GM19395 (cell line): ENCODE measurements at regions not wholly inside any gene's neighbourhood (a gene's known extent, or its start where the extent isn't known, plus 50 kb on each side); places are given as distances from the start of the nearest gene placed in this dataset.

ENCODE experiments used
- ATAC-seq: cut with Tn5 transposase; IDR thresholded peaks from one replicate; pipeline ENCODE4 v1.9.1; 2021; ENCODE audit warnings: mild to moderate bottlenecking, moderate library complexity; ENCODE audit not compliant: unreplicated experiment

DNA sequence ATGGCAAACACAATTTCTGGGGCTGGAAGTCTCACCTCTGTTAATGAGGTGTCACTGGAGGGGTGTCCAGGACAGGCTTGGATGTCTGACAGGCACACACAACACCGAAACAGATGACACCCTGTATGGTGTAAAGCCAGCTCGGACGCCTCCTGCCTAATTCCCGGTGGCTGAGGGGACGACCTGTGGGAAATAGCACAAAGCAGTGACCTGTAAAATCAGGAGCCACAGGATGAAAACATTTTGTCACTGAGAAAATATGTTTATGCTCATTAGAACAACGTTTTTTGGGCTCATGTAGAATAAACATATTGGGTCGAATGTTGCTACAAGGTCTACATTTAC, 285.0 kb upstream of the RTL1 start:
- no peak for ATAC-seq

DNA sequence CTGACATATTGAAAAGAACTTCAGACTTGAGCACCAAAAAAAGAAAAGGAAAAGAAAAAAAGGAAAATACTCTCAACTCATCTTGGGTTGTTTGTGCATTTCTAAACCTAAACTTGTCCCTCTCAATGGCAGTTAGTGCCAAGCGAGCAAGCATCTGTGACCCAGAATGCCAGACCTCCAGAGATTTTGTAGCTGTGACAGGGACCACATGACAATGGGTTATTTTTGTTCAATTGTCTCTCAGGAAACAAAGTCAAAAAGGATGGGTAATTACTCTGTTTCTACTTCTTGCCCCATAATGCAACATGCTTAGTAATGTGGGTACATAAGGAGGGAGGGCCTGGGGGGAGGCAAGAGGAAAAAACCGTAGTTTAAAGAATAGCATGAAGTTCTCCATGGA, 285.7 kb upstream of the RTL1 start:
- no peak for ATAC-seq

DNA sequence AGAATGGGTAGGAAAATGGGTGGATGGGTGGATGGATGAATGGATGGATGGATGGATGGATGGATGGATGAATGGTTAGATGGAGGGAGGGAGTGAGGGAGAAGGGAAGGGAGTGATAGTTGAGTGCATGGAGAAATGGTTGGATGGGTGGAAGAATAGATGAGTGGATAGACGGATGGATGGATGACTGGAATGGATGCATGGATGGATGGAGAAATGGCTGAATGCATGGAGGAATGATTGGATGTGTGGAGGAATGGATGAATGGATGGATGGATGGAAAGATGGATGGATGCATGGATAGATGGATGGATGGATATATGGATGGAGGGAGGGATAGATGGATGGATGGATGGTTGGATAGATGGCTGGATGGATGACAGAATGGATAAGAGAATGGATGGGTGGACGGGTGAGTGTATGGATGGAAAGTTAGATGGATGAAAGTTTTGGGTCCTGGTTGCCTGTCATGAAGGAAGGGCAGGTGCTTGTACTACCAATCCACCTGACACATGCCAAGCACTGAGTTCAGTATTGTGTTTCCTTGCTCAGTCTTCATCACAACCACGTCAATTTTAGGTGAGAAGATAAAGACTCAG, 286.5 kb upstream of the RTL1 start:
- ATAC-seq = no peak

DNA sequence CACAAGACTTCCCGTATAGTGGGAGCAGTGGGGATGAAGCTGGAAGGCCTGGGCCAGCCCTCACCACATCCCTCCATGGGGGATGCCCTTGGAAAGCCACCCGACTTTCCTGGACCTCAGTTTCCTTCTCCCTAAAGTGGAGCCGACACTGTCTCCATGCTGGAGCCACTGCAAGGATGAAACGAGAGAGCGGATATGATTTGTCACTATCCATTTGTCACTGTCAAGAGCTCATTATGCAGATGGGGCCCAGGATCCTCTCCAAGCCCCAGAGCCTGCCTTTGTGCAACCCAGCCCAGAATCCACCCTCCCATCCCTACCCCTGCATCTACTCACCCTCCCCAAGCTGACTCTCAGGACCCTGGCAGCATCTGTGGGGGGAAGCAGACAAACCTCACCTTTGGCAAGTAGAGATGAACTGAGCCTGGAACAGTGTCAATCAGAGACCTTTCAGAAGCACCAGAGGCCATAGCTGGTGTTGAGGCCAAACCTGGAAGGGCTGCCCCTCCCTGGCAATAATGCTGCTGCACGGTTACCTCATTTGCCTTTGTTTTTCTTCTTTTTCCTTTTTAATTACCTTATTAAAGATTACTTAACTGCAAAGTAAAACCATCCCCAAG, 287.7 kb upstream of the RTL1 start:
- no peak for ATAC-seq

DNA sequence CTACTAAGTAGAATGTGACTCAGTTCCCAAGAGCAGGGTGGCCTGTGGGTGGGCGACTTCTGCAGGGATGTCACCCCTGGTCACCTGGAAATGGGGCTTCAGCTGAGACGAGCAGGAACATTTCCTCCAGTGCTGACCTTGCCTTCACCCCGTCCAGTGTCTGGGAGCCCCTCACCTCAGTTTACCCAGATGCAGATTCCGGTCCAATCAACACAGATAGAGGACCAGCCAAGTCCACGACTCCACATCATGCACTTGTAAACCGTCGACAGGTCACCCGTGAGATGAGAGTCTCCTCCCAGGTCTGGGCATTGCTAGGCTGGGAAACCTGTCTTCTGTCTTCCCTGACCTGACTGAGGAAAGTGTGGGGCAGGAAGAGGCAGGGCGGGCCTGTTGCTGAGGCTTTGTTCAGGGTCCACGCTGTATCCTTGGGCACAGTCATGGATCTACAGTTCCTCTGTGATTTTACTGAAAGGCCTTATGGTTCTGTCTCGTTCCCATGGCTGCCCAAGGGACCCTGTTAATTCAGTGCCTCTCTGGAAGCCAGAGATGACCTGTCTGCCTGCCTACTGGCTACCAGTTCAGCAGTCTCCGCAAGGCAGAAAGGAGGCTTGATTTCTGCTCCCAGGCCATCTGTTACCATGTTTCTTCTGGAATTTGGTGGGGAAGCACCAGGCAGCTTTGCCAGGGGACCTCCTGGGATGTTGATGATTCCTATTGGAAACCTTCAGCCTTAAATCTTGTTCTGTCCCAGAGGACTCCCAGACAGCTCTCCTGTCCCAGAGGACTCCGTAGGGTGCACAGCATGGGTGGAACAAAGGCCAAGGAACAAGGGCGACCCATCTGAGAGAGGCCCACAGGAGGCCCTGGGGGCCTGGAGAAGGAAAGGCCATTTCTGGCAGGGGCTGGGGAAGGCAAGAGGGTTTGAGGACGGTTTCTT, 288.5 kb upstream of the RTL1 start:
- no peak for ATAC-seq

DNA sequence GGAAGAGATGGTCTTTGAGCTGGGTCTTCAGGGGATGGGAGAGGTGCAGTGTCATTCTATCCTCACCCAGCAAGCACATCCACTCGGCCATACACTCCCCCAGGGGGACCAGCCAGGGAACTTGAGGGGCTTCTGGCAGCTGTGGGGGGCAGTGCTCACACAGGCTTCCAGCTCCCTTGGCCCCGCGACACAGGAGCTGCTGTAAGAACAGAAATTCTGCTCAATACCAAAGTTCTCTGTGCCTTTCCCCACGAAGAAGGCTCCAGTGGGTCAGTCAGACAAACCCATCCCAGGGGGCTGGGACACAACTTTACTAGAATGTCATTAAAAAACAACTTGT, 289.1 kb upstream of the RTL1 start:
- no peak for ATAC-seq

DNA sequence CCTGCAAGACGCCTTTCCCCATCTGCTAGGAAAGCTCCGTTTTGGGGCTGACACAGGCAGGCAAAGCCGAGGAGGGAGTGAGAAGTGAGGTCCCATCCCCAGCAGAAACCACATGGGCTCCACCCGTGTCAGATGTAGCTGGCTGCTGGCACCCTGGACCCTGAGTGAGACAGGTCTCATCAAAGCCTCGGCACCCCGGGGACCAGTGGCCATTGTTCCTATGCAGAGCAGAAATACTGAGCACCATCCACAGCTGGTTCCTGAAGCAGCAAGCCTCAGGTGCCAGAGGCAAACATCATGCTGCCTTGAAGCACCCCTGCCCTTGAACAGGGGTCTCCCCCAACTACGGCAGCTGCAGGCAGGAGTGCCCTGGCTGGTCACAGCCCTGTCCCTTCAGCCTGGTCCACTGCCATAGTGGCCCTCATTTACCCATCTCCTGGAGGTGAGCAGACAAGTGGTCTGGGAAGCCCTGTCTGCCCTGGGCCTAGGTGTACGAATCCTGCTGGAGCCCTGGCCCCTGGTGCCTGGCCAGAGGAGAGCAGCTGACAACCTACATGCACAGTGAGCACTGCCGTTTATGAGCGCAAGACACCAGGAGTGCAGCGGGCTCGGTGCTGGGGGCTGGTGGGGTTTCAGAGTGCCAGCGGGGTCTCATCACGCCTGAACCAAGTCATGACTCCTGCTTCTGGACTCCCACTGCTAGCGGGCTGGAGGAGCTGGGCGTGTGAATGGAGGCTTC, 289.8 kb upstream of the RTL1 start:
- ATAC-seq = no peak

DNA sequence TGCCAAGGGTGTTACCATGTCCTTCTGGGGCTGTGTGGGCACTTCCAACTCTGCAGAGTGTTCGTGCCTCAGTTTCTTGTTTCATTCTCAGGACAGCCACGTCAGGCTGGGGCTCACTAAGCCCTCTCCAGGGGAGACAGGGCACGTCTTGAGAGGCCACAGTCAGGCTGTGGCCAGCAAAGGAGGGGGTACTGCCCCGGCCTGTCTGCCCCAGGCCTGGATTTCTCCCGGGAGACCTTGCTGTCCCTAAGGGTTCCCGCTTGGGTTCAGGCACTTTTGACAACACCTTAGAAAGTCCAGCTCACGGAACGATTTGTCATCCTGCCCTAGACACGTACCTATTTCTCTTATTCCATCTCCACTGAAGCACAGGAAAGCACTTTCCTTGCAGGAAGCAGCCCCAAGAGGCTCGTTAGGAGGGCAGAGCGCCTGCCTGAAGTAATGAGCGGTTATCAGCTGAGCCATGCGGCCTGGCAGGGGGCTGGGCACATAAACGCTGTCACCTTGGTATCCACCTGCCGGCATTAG, 290.4 kb upstream of the RTL1 start:
- ATAC-seq = no peak

DNA sequence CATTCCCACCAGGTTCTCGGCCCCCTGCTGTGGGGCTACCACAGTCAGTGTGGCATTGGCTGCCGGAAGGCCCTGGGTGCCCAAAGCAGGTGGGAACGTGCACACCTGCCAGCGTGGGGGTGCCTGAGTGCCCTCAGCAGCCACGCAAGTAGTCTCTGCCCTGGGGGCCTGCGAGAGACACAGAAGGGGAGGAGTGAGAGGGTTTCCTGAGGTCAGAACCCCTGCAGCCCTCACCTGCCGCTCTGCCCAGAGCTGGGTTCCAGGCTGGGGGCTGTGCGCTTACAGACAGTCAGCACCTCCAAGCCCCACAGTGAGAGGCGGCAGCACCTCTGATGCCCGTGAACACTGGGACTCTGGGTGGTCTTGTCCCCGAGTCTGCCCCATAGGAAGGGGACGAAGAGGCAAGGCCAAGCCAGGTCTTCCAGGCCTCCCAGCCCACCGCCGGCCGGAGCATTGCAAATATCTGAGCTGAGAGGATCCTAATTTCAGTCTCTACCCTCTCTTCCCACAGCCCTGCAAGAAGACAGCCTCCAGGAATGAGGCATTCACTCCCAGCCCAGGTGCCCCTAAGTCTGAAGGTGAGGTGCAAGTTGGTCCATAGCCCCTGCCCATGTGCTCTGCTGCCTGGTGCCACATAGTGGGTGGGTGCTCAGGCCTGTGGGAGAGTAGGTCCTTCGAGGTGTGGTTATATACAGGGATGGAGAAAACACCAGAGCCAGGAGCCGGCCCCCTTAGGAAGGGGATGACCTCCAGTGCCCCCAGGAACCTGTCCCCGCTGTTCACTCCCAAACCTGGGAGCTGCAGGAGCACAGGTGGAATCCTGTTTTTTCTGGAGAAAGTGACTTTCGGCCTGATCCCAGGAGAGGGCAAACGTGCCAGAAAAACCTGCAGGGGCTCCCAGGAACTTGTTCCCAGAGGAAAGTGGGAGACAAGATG, 291.1 kb upstream of the RTL1 start:
- no peak for ATAC-seq

DNA sequence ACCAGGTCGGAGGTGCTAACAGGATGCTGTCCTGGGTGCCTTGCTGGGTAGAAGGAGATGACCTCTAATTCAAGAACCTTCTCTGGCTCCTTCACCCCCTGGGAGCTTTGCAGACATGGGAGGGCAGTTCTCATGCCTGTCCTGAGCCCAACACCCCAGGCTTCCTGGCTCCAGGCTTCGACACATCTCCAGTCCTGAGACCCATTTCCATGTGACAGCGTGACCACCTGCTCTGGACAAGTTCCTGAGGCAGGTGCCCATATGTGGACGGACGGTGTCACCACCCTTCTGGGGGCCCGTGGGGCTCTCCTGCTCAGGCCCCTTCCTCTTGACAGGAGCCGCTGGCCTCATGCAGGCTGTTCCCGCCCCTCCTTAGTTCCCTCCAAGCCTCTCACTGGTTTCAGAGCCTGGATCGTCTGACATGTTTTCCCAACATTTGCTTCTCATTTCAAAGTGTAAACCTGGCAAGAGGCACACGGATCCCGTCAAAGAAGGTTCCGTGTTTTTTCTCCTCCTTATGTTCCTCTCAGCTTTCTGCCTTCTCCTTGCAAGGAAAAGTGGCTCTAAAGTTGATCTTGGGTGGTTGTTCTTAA, 291.9 kb upstream of the RTL1 start:
- no peak for ATAC-seq

DNA sequence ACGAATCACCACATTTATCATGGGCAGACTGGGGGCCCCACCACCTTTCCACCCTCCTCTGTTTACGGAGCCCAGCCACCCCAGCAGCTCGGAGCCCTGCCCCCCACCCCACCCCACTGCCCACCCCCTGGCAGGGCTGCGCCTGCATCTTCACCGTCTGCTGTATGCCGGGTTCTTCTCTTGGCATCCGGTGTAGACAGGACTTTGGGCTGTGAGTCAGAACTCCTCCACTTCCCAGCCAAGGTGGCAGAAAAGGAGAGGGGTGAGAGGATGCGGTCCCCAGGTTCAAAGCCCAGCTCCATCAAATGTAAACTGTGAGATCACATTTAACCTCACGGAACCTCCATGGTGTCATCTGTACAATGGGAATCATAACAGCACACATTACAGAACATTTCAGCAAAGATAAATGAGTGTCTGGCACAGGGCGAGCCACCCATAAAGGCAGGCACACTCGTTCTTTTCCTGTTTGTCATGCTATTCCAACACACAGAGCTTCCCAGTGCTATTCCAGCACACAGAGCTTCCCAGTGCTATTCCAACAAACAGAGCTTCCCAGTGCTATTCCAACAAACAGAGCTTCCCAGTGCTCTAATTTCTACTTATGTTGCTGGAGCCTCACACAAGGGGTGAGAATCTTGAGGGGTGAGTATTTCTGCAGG, 292.7 kb upstream of the RTL1 start:
- ATAC-seq = no peak

DNA sequence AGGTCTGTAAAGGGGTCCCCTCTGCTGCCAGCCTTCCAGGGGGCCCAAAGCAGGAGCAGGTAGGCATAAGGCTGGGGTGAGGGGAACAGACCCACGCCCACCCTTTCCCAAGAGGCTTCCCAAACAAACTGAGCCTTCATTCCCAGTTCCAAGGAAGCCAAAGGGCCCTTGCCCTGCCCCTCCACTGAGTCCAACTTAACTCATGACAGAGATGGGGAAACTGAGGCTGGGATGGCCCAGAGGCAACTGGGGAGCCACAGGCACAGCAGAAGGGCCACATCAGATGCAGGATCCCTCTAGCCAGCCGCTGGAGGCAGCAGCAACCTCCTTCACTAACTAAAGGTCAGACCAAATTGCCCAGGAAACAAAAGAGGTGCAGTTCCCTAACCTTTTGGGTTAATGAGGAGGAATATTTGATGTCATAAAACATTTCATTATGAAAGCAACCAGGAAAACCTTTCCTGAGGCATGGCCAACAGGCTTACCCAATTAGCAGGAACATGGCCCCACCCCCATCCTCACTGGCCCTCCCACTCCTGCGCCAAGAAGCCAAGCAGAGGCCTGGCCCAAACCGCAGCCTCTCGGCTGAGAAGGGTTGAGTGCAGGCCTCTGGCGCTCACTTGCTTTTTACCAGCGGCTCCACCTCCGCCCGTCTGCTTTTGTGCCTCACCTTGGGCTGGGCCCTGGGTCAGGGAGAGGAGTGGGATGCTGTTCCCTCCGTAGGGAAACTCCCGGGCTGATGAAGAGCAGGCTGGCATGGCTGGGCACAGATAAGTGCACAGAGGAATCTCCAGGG, 293.5 kb upstream of the RTL1 start:
- ATAC-seq = no peak

DNA sequence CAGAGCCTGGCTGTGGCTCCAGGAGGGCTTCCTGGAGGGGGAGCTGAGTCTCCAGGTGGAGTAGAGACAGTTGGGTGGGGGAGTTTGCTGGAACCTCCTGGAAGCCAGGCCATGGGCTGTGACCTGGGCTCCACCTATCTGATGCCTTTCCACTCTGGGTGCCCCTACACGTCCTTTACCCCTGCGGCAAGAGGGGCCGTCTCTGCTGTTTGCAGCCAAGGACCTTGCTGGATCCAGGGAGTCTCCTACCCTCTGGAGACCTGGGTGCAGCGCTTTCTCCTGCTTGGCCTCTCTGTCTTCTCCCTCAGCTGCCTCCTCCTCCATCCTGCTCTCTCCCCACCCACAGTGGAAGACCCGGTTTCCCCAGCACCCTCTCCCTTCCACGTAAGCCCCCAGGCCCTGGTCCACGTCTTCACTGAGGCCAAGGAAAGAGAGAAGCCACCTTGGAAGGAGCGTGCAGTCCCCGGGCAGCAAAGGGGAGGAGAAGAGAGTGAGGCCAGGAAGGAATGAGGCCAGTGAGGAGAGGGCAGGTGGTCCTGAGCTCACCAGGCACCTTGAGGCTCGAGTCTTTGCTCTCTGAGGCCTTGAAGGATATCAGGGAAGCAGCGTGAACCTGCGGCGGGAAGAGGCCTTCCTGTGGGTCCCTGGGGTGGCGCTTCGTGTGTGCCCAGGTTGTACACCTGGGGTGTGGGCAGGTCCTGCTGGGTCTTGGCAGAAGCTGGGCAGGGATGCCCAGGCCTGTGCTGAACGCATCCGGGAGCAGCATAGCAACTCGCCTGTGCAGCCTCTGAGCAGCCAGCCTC, 294.3 kb upstream of the RTL1 start:
- ATAC-seq = no peak

DNA sequence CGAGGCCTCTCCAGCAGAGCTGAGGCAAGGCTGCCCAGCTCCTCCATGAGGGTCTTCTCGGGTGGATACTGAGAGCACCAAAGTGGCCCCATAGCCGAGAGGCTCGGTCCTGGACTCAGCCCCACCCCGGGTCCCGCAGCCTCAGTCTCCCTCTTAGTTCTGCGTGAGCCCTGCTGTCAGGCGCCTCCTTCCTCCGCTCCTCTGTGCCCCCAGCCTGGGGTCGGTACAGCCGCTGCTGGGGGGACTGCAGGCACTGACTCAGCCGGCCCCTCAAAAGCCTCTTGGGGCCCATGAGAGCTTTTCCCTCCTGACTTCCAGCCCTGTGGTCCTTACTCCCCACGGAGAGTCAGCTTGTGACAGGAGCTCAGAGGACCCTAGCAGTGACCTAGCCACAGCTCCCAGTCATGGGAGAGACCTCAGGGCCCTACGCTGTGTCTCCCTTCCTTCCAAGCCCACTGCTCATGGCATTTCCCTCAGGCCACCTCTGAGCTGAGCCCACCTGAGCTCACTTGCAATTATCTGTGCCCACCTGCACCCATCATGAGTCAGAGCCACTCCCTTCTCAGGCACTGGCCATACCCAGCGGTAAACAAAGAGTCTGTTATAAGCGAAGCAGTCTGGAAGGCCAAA, 295.0 kb upstream of the RTL1 start:
- no peak for ATAC-seq

DNA sequence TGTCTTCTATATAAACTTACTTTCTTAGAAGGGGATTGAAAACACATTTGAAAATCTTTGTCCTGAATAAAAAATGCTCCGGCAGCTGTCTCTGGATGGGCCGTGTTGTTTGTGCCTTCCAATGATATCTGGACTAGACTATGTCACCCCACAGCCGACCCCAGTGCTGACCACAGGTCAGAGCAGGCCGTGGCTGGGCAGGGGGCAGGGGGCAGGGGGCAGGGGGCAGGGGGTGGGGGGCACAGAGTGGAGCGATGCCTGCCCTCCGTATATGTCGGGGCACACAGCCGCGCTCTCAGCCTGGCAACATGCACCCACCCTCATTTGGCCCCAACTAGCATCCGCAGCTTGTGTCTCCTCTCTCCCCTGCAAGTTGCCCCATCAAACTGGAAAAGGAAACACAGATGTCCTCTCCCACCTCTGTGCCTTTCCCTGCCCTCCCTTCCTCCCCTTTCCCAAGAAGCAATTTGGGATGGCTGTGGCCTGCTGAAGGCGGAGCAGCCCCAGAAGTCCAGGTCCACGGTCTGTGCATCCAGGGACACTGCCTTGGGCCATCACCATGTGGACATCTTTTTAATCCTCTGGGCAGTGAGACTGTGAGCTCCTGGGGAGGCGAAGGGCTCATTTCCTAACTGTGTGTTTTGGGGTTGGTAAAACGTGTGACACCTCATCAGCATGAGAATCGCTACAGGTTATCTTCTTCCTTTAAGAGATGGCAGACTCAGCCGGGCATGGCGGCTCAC, 295.7 kb upstream of the RTL1 start:
- ATAC-seq = no peak

DNA sequence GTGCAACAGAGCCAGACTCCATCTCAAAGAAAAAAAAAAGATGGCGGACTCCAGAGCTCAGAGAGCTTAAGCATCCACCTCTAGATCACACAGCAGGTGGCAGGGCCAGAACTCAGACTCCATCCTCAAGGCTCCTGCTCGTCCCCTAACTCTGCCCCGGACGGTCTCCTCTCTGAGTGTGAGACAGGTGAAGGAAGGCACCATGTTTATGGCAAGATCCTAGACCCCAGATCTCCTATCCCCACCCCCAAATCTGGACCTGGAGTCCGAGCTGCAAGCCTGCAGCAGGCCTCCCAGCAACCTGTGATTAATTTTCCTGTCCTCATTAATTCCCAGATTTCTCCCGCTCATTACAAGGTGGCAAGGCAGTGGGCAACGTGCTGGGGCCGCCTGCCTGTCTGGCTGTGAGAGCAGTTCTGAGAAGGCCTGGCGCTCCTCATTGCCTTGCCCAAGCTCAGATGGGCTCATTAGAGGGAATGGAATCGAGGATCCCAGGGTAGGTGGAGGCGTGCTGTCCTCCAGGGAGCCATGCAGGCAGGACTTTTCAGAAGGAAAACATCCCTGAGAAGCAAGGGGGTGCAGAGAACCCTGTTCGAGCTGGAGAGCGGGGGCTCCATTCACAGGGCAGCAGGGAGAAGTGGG, 296.6 kb upstream of the RTL1 start:
- no peak for ATAC-seq
